ENCODE measurements at regions not wholly inside any gene's neighbourhood (a gene's known extent, or its start where the extent isn't known, plus 50 kb on each side); places are given as distances from the start of the nearest gene placed in this dataset.

- no peak for TF ChIP-seq POLR2A (IDR thresholded peaks at IDR 0.05)
- TF ChIP-seq, protein P1, sequence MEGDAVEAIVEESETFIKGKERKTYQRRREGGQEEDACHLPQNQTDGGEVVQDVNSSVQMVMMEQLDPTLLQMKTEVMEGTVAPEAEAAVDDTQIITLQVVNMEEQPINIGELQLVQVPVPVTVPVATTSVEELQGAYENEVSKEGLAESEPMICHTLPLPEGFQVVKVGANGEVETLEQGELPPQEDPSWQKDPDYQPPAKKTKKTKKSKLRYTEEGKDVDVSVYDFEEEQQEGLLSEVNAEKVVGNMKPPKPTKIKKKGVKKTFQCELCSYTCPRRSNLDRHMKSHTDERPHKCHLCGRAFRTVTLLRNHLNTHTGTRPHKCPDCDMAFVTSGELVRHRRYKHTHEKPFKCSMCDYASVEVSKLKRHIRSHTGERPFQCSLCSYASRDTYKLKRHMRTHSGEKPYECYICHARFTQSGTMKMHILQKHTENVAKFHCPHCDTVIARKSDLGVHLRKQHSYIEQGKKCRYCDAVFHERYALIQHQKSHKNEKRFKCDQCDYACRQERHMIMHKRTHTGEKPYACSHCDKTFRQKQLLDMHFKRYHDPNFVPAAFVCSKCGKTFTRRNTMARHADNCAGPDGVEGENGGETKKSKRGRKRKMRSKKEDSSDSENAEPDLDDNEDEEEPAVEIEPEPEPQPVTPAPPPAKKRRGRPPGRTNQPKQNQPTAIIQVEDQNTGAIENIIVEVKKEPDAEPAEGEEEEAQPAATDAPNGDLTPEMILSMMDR (IDR thresholded peaks at IDR 0.05), result no peak
Observed at GRCh38 chr2:217559084-217559483, 443.7 kb downstream of the TNS1 start.

Measured in testis (tissue), 2 donors.